Astrocyte (in vitro differentiated cells and primary cell): ENCODE measurements at regions not wholly inside any gene's neighbourhood (a gene's known extent, or its start where the extent isn't known, plus 50 kb on each side); places are given as distances from the start of the nearest gene placed in this dataset.

ENCODE experiments used
- EZH2 ChIP-seq: IDR thresholded peaks from 2 replicates; pipeline ENCODE4 v1.6.1; 2012; ENCODE audit warnings: mild to moderate bottlenecking, low read length, inconsistent platforms; ENCODE audit not compliant: insufficient read depth
- TF ChIP-seq, protein P1 (sequence below): IDR thresholded peaks from 2 replicates; pipeline ENCODE4 v1.5.1; 2011; ENCODE audit warnings: low read depth, mild to moderate bottlenecking, inconsistent platforms, low read length, moderate library complexity; ENCODE audit not compliant: insufficient read depth

DNA sequence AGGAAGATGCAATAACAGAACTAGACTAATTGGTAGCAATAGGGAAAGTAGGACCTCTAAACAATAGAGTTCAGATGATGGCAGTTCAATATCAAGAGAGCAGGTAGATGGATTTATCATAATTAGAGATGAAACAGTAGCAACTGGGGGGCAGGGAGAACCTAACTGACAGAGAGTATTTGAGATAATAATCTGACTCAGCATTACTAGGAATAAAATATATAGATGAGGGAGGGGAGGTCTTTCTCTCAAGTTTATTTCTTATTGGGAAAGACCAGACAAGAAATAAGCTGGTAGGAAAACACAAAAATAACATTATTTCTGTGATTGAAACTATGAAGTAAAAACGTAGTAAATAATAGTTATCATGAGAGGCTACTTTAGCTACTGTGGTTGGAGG is 1656.7 kb upstream of the B3GALT2 start:
- TF ChIP-seq, protein P1, sequence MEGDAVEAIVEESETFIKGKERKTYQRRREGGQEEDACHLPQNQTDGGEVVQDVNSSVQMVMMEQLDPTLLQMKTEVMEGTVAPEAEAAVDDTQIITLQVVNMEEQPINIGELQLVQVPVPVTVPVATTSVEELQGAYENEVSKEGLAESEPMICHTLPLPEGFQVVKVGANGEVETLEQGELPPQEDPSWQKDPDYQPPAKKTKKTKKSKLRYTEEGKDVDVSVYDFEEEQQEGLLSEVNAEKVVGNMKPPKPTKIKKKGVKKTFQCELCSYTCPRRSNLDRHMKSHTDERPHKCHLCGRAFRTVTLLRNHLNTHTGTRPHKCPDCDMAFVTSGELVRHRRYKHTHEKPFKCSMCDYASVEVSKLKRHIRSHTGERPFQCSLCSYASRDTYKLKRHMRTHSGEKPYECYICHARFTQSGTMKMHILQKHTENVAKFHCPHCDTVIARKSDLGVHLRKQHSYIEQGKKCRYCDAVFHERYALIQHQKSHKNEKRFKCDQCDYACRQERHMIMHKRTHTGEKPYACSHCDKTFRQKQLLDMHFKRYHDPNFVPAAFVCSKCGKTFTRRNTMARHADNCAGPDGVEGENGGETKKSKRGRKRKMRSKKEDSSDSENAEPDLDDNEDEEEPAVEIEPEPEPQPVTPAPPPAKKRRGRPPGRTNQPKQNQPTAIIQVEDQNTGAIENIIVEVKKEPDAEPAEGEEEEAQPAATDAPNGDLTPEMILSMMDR: no peak
- no peak for TF ChIP-seq EZH2
